HG03432 (cell line): ENCODE measurements at regions not wholly inside any gene's neighbourhood (a gene's known extent, or its start where the extent isn't known, plus 50 kb on each side); places are given as distances from the start of the nearest gene placed in this dataset.

Experiments
- ATAC-seq: cut with Tn5 transposase; IDR thresholded peaks from one replicate; pipeline ENCODE4 v1.9.1; 2021; ENCODE audit warnings: mild to moderate bottlenecking, moderate library complexity; ENCODE audit not compliant: unreplicated experiment

DNA sequence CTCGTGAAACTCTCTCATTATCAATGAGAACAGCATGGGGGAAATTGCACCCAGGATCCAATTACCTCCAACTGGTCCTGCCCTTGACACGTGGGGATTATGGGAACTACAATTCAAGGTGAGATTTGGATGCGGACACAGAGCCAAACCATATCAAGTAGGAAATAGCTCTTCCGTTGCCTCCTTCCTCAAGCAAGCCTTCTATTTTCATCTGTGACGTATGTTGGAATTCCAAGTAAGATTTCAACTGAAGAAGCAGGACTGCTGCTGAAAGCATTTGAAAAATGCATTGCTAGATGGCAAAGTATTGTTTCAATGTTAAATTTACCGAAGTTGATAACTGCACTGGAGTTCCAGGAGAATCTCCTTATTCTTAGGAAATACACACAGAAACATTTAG lies 178.1 kb upstream of the GALNT17 start:
- ATAC-seq: no peak

DNA sequence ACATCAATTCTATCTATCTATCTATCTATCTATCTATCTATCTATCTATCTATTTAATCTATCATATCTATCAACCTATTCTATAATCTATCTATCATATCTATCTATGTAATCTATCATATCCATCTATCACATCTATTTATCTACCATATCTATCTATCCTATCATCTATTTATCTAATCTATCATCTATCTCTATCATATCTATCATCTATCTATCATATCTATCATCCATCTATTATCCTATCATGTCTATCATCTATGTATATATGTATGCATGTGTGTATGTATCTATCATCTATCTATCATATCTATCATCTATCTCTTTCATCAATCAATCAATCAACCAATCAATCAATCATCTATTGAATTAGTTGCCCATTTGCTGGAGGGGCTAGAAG lies 159.3 kb upstream of the GALNT17 start:
- no peak for ATAC-seq

DNA sequence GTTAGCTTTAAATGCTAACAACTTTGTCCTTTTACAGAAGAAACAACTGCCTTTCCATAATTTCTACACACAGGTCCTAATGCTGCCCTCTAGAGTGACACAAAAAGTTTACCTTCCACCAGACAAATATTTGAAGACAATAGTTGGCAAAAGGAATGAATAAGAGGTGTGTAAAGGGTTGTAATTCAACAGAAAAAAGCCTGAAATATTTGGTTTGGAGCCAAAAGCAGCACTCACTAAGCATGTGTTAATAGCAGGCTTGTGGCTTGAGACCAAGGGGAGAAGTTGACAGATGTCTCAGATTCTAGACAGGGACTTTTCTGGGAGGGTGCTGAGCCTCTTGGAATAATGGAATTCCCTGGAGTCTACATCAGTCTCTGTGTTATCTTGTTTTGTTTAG lies 156.2 kb upstream of the GALNT17 start:
- no peak for ATAC-seq

DNA sequence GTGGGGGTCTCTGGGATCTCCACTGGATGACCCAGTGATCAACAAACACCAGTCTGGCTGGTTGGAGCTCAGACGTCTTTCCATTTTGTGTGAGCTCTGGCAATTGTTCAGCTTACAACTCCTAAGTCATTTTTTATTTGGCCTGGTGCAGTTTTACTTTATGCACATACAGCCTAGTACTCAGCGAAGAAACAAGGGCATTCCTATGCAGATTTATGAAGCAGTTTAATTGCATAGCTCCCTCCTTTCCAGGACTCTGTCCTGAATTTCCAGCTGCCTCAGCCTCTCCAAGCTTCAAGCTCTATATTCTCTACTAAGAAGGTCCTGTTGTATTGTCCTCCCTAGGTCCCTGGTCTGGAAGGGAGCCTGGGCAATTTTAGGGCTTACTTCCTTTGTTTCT lies 145.6 kb upstream of the GALNT17 start:
- ATAC-seq: no peak

DNA sequence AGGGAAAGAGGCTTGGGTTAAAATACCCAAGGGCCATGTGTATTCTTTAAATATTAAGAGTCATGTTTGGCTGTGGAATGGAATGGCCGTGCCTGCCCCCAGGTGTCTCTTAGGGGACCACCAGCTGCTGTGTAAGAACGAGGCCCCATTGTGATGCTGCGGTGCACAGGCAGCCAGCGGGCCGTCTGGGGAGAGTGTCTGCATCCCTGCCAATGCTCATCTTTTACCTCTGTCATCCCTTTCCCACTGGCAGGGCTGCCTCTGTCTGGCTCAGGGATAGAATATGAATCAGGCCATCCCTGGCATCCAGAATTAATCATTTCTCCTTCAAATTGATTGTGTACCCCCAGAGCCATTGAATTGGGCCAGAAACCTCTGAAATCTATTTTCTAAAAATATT lies 137.8 kb upstream of the GALNT17 start:
- ATAC-seq: no peak

DNA sequence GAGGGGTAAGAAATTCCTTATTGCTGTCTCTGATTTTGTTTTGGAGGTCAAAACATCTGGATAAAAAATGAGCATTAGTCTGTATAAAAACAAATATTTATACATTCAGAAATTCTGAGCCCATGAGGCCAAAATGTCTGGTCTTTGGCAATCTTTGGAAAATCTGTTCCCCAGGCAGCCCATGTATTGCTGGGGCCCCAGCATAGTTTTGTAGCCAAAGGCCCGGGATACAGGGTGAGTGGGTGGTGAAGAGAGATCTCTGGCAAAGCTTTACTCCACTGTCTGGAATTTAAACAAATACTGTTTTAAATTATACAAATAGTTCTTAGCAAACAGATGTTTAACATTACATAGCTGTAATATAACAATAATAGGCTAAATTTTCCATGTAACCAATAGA lies 134.7 kb upstream of the GALNT17 start:
- ATAC-seq: no peak

DNA sequence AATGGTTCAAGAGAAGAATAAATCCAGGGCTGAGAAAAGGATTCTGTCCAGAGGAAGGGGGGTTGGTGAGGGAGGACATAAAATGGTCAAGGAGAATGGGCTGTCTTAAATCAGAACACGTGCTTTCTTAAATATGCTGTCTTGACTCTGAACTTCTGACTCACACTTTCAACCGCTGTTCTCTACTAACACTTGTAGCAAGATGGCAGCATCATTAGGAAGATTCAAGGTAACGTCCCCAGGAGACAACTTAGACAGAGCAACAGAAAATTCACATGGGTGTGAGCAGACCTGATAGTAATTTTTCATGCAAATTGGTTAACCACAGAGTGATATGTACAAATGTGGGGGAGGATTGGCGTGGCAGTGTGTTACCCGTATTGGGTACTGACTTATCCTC lies 126.8 kb upstream of the GALNT17 start:
- ATAC-seq: no peak

DNA sequence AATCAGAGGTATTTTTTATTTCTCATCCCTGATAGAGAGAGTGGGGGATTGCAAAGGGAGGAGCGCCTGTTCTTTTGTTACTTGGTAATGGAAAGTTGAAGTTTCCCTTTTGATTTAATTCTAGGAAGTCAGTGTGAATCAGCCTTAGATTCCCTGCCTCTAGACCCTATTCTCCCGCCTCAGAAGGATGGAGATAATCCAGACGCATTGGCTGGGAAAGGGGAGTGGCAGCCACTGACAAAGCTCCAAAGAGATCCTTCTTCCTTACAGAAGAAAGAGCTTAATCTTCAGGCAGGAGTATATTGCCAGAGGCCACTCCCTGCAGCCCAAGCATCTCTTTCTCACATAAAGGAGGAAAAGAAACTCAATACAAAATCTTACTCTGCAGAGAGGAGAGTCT lies 122.3 kb upstream of the GALNT17 start:
- ATAC-seq: no peak

DNA sequence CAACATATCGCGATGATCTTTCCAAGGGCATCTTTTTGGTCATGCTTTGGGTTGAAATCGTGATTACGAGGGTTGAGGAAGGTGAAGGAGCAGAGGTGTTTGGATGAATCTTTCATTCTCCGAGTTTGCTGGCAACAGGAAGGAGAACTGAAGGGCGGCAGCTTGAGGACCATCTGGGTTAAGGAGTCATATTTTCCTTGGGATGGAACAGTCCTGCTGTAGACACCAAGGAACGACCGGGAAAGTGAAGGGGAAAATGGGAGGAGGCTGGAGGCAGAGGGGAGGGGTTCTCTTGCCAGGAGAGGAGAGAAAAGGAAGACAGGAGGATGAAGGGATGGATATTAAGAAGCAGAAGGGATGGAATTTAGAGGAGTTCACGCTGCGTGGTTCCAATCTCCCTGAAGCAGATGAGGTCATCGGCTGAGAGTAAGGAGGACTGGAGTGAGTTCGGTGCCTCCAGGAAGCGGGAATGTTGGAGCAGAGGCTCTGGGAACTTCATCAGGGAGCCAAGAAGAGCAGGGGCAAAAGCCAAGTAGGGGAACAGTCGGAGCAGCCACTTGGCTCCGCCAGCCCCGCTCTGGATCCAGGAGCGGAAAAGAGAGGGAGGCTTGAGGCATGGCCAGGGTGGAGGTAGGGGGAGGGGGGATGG lies 116.6 kb upstream of the GALNT17 start:
- no peak for ATAC-seq

DNA sequence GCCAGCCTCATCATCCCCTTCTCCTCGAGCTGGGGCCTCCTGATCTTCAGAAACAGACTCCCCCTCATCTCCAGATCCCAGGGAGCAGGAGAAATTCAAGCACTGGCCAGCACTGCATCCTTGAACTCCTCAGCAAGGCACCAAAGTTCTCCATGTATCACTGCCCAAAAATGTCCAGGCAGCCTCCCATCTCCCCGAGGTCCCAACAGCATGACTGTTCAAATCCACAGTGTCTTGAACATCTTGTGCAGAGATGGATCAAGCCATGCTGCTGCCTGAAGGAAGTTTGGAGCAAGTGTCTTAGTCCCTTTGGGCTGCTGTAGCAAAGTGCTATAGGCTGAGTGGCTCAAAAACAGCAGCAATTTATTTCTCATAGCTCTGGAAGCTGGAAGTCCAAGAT lies 115.5 kb upstream of the GALNT17 start:
- ATAC-seq: no peak

DNA sequence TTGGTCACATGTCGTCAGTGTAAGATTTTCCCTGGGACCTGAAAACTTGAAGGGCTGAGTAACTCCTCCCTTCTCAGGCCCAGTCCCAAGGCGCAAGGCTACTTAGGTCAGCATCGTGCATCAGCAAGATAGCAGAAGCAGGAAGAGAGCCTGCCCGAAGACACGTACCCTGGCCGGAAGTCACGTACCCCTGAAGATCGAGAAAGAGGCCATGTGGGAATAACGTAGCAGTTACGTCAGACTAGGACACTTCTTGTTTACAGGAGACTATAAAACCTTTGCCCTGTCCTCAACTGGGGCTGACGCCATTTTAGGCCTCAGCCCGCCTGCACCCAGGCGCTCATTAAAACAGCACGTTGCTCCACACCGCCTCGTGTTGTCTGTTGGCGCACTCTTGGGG lies 114.3 kb upstream of the GALNT17 start:
- ATAC-seq: no peak

DNA sequence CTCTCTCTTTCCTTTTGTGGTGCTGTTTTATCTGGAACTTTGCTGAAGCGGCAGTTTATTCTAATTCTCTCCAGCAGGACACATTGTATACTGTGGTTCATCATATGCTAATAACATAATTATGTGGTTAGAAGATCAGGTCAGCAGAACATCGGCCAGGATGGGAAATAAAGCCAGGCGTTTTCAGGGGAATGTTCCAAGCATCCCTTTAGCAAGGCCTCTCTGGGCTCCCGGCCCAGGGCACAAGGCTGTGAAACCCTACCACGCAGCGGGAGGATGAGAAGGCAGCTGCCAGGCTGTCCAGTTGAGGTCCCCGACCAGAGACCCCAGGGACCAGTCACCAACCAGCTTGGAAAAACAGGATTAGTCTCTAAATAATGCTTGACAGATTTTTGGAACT lies 112.2 kb upstream of the GALNT17 start:
- no peak for ATAC-seq

DNA sequence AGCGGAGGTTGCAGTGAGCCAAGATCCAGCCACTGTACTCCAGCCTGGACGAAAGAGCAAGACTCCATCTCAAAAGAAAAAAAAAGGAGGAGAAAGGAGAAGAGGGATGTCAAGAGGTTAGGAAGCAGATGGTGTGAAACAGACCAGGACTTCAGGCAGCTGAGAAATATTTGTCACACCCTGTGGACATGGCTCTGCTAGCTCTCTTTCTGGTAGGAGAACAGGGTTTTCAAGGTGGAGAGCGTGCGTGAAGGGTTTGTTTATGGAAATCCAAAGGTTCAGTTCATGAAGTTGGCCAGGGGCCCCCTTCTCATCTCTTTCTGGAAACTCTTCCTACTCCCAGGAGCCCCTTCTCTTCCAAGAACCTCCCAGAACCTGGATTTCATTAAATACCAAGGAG lies 110.8 kb upstream of the GALNT17 start:
- ATAC-seq: no peak

DNA sequence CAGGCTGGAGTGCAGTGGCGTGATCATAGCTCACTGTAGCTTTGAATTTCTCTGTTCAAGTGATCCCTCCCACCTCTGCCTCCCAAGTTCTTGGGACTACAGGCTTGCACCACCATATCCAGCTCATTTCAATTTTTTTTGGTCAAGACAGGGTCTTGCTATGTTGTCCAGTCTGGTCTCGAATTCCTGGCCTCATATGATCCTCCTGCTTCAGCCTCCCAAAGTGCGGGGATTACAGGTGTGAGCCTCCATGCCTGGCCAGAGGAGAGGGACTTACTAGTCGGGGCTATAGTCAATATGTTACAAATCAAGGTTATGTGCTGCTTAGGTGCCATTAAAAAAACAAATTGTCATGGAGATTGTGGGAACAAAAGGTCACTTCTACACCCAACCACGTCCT lies 105.3 kb upstream of the GALNT17 start:
- ATAC-seq: no peak

DNA sequence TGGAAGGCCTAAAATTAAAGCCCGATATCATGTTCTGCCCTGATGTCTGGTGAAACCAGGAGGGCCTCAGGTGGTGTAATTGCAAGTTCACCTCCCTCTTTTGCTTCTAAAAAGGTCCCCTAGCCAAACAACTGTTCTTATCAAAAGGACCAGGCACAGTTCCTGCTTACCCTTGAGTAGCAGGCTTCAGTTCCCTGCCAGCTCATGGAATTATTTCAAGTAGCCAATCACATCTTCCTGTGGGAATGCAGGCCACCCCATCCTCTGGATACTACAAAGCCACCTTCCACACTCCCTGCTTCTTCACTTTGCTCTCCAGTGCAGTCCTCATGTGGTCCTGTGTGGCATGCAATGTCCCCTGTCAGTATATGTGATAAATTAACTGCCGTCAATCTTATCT lies 97.7 kb upstream of the GALNT17 start:
- ATAC-seq: no peak

DNA sequence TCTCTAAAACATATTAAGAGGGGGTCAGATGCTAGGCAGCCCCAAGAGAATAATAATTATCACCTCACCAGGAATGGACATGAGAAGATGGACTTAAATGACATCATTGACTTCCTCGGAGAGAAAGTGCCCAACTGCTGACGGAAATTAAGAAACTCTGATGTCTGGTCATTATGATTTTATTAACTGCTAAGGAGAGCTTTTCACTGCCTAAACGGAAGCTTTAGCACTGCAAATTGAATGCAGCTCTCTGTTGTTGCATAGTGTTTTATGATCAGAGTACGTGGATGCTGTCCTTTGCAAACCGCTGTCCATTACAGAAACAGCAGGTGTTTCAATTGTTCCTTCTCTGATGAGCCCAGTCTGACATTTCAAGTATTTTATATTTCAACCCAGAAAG lies 89.4 kb upstream of the GALNT17 start:
- ATAC-seq: no peak

DNA sequence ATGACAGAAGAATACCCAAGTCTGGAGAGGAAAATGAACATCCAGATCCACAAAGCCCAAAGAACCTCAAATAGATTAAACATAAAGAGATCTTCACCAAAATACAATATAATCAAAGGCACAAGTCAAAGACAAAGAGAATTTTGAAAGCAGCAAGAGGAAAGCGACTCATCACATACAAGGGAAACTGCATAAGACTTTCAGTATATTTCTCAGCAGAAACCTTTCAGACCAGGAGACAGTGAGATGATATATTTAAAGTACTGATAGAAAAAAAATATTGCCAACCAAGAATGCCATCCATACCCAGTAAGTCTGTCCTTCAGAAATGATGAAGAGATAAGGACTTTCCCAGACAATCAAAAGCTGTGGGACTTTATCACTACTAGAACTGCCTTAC lies 81.5 kb upstream of the GALNT17 start:
- ATAC-seq: no peak

DNA sequence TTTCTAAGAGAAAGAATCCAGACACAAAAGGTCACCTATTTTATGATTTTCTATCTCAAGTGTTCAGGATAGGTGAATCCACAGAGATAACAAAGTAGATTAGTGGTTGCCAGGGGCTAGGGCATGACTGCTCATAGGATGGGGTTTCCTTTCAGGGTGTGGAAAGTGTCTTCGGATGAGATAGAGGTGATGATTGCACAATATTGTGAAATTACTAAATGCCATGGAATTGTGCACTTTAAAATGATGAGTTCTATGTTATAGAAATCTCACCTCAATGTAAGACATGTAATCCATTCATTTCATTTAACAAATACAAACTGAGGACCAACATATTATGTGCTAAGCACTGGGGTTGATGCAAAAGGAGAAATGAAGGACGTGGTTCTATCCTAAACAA lies 76.4 kb upstream of the GALNT17 start:
- ATAC-seq: no peak

DNA sequence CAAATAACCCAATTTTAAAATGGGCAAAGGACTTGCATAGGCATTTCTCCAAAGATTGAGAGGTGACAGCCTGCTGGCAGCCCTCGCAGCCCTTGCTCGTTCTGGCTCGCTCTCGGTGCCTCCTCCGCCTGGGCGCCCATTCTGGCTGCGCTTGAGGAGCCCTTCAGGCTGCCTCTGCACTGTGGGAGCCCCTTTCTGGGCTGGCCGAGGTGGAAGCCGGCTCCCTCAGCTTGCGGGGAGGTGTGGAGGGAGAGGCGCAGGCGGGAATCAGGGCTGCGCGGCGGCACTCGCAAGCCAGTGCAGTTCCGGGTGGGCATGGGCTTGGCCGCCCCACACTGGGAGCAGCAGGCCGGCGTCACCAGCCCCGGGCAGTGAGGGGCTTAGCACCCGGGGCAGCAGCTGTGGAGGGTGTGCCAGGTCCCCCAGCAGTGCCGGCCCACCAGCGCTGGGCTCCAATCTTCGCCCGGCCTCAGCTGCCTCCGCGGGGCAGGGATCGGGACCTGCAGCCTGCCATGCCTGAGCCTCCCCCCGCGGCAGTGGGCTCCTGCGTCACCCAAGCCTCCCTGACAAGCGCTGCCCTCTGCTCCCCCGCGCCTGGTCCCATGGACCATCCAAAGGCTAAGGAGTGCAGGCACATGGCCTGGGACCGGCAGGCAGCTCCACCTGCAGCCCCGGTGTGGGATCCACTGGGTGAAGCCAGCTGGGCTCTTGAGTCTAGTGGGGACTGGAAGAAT lies 54.0 kb upstream of the GALNT17 start:
- ATAC-seq: no peak
